ENCODE measurements at regions not wholly inside any gene's neighbourhood (a gene's known extent, or its start where the extent isn't known, plus 50 kb on each side); places are given as distances from the start of the nearest gene placed in this dataset.
"Not testable (repeated sequence)": the region's sequence is repeated elsewhere in the genome, so short reads cannot be mapped to it uniquely, and the experiment has no call there.

DNA sequence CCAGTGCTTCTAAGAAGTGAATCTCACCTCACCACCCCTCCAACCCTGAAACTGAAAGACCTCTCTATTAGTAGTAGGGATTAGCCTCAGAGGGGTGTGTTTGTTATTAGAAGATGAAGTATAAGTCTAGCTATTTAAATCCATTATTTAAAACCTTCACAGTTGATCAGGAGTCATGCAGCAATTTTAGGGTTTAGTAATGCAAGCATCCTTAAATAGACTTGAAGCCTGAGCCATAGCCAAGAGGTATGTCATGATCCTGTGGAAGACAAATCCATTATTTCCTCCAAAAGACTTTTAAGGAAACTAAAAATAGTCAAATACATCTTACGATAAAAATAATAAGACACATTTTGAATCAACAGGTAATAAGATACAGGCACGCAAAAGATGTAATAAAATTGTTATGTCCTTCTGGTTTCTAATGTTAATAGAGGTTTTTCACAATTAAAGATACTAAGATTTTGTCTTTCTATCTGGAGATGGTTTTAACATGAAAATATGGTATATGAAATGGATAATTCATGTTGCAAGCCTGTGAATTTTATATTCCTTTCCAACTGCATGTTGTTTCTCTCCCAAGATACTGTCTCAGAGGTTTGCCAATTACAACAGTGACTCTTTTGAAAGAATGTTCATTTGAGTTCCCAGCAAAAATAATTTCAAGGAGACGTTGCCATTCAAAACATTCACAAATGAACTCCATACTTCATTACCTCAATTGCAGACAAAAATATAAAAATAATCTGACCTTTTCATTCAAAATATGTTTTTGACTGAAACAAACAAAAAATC lies 68.0 kb downstream of the LUZP4 start:
- WGBS, 2 donors, result 71 to 75% methylated on average over 3 of the region's 3 CpGs
- no peak overlapping the region for H3K27ac ChIP-seq
- no peak for DNase-seq

DNA sequence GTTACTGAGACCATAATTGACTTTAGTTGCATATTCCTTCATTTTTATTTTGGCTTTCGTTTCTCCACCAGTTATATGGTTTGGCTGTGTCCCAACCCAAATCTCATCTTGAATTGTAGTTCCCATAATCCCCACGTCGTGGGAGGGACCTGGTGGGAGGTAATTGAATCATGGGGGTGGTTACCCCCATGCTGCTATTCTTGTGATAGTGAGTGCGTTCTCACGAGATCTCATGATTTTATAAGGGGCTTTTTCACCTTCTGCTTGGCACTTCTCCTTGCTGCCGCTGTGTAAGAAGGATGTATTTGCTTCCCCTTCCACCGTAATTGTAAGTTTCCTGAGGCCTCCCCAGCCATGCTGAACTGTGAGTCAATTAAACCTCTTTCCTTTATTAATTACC lies 70.0 kb downstream of the LUZP4 start:
- intact Hi-C loops (cut with DNase I); DNase-seq; H3K9me3 ChIP-seq; H3K4me3 ChIP-seq; H3K36me3 ChIP-seq; H3K27ac ChIP-seq; H3K27me3 ChIP-seq; H3K4me1 ChIP-seq: not testable (repeated sequence)
- WGBS, 2 donors, result 58 to 64% methylated on average over 6 to 7 of the region's 7 CpGs

More for the DNA sequence above, 68.0 kb downstream of the LUZP4 start:
- no peak overlapping the region for H3K4me3 ChIP-seq
- intact Hi-C loops (cut with DNase I), result no loop called here
- no peak for TF ChIP-seq POLR2A (IDR thresholded peaks at IDR 0.05)
- no peak for TF ChIP-seq CTCF (IDR thresholded peaks at IDR 0.05)
- H3K36me3 ChIP-seq, result no peaks in the 10 kb centered on the region
- H3K27me3 ChIP-seq, result peaks cover 0 to 5% (median 0%) of the 10 kb centered on the region in 4 donors
- H3K4me1 ChIP-seq, result no peaks in the 10 kb centered on the region
- H3K9me3 ChIP-seq, result no peaks in the 10 kb centered on the region

GRCh38 chrX:115360220-115360781 lies 70.8 kb downstream of the LUZP4 start:
- H3K9me3 ChIP-seq, result no peaks in the 10 kb centered on the region
- no peak for TF ChIP-seq CTCF (IDR thresholded peaks at IDR 0.05)
- no peak for TF ChIP-seq POLR2A (IDR thresholded peaks at IDR 0.05)
- H3K4me3 ChIP-seq, result no peak overlapping the region
- H3K27ac ChIP-seq, result no peak overlapping the region
- no peaks in the 10 kb centered on the region for H3K4me1 ChIP-seq
- intact Hi-C loops (cut with DNase I), result no loop called here
- WGBS, 2 donors, result 55 to 56% methylated on average over 1 to 2 of the region's 2 CpGs
- H3K27me3 ChIP-seq, result peaks cover 0 to 5% (median 0%) of the 10 kb centered on the region in 4 donors
- no peak for DNase-seq
- H3K36me3 ChIP-seq, result no peaks in the 10 kb centered on the region

GRCh38 chrX:115362334-115363095 lies 73.0 kb downstream of the LUZP4 start:
- DNase-seq, result no peak
- WGBS, 2 donors, result 58 to 69% methylated on average over 3 to 5 of the region's 18 CpGs
- no peaks in the 10 kb centered on the region for H3K9me3 ChIP-seq
- H3K4me3 ChIP-seq, result no peak overlapping the region
- H3K36me3 ChIP-seq, result no peaks in the 10 kb centered on the region
- H3K27me3 ChIP-seq, result peaks cover 0 to 11% (median 0%) of the 10 kb centered on the region in 4 donors
- no peak overlapping the region for H3K27ac ChIP-seq
- intact Hi-C loops (cut with DNase I), result no loop called here
- TF ChIP-seq POLR2A (IDR thresholded peaks at IDR 0.05) (no peak), CTCF (IDR thresholded peaks at IDR 0.05) (no peak)
- H3K4me1 ChIP-seq, result peaks cover 0 to 3% (median 0%) of the 10 kb centered on the region in 3 donors

- peaks cover 0 to 11% (median 0%) of the 10 kb centered on the region in 4 donors for H3K27me3 ChIP-seq
- intact Hi-C loops (cut with DNase I), result no loop called here
Observed at GRCh38 chrX:115363372-115363771, 73.9 kb downstream of the LUZP4 start.

More at GRCh38 chrX:115363372-115363771, 73.9 kb downstream of the LUZP4 start:
- TF ChIP-seq POLR2A (IDR thresholded peaks at IDR 0.05) (no peak), CTCF (IDR thresholded peaks at IDR 0.05) (no peak)
- Histone ChIP-seq H3K4me1 (peaks cover 0 to 3% (median 0%) of the 10 kb centered on the region in 3 donors), H3K4me3 (no peak overlapping the region), H3K9me3 (no peaks in the 10 kb centered on the region), H3K27ac (no peak overlapping the region), H3K36me3 (no peaks in the 10 kb centered on the region)
- WGBS, 2 donors, result 46 to 50% methylated on average over 2 of the region's 2 CpGs
- no peak for DNase-seq

Data from esophagus squamous epithelium (tissue), 5 donors.